Activated naive CD4-positive, alpha-beta T cell treated with anti-CD3 and anti-CD28 coated beads, Interleukin-2, amount 50 U/mL, for 16 hours (primary cell): ENCODE measurements at regions not wholly inside any gene's neighbourhood (a gene's known extent, or its start where the extent isn't known, plus 50 kb on each side); places are given as distances from the start of the nearest gene placed in this dataset.
"Not testable (repeated sequence)": the region's sequence is repeated elsewhere in the genome, so short reads cannot be mapped to it uniquely, and the experiment has no call there.

Source experiments
- DNase-seq: peaks from one replicate; pipeline ENCODE4 v3.0.0-alpha.2; 2020

DNA sequence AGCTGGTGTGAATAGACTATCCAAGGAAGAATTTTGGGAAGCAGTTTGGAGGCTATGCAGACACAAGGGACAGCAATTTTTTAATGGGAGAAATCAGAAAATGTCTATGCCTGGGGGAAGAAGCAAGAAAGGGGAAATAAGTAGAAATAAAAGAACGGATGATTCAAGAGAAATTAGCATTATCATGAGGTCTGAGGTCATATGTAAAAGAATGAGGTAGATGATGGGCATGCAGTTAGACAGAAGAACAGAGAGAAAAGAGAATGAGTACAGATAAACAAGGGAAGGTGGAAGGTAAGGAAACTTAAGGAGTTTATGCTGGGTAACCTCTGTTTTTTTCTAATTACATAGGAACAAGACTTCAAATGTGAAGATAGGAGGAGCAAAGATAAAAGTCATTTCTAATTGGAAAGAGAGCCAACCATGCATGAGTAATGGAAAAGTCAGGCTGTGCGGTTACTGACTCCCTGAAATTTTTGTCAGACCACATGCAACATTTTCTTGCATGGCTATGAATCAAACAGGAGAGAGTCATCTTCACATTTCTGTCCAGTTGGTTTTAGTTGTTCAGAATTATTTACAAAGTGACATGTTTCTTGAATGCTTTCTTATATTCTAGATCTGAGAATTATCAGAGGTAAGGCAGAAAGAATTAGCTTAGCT, 101.0 kb upstream of the PIK3R1 start:
- DNase-seq, result no peak

GRCh38 chr5:68112658-68113057, 102.9 kb upstream of the PIK3R1 start:
- no peak for DNase-seq

- DNase-seq, result no peak
These were observed 104.7 kb upstream of the PIK3R1 start for GRCh38 chr5:68110894-68111293.

- no peak for DNase-seq
These were observed 105.3 kb upstream of the PIK3R1 start for GRCh38 chr5:68110264-68110663.

GRCh38 chr5:68104217-68104616, 111.3 kb upstream of the PIK3R1 start:
- not testable (repeated sequence) for DNase-seq

DNA sequence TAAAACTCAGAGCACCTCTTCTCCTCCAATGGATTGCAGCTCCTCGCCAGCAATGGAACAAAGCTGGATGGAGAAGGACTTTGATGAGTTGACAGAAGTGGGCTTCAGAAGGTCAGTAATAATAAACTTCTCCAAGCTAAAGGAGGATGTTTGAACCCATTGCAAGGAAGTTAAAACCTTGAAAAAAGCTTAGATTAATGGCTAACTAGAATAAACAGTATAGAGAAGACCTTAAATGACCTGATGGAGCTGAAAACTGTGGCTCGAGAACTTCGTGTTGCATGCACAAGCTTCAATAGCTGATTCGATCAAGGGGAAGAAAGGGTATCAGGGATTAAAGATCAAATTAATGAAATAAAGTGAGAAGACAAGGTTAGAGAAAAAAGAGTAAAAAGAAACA, 112.3 kb upstream of the PIK3R1 start:
- not testable (repeated sequence) for DNase-seq

DNA sequence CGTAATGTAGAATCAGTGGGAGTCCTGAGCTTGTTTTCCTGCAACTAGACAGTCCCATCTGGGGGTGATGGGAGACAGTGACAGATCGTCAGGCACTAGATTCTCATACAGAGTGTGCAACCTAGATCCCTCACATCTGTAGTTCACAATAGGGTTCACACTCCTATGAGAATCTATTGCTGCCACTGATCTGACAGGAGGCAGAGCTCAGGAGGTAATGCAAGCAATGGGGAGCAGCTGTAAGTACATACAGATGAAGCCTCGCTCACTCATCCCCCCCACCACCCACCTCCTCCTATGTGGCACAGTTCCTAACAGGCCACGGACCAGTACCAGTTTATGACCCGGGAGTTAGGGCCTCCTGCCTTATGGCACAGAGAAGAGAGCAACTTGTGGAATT, 116.2 kb upstream of the PIK3R1 start:
- no peak for DNase-seq

GRCh38 chr5:68093455-68094159, 121.9 kb upstream of the PIK3R1 start:
- no peak for DNase-seq

DNA sequence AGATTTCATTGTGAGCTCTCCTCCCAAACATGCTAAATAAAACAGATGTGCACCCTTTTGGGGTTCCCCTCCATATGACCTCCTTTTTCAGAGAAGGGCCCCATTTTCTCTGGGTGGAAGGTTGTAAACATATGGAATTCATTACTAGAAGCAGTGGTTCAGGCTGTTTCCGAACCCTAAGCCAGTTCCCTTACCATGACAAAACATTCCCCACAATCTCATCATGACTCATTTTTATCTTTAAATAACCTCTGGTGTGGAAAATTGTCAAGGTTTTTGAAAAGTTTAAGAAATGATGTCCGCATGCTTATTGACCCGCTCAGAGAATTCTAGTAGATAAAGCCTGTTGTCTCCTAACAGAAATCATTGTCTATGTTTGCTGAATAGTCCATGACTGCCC, 127.3 kb upstream of the PIK3R1 start:
- no peak for DNase-seq

DNA sequence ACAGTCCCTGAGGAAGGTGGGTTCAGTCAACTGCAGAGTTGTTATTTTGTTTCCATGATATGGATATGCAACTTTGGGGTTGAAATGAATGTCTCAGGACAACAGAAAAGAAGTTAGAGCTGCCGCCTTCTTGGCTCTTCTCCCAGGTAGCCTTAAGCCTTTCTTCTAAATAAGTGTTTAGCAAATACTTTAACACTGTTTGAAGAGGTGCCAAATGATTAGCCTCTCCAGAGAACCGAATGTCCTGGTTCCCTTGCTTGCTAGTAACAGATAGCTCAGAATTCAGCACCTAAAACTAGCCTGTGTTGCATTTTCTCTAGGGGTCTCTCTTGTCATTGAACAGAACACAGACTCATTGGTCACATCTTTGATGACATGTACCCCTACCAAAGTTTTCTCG, 127.7 kb upstream of the PIK3R1 start:
- no peak for DNase-seq

GRCh38 chr5:68086857-68087256, 128.7 kb upstream of the PIK3R1 start:
- no peak for DNase-seq

GRCh38 chr5:68086439-68086838, 129.1 kb upstream of the PIK3R1 start:
- no peak for DNase-seq

DNA sequence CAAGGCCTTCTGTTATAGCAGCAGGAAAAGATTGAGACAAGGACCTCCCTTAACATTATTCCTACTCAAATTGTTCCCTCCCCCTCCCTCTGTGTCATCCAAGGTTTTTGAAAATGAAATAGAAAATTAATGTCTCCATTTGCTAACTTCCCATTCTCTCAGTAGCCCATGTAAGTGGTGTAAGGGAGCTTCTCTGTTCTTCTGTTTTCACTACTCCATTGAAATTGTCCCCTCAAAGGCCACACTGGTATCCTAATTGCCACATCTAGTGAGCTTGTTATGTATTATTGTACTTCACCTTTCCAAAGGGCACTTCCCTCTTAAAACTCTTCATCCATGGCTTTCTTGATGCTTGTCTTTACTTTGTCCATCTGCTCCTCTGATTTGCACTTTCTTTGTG, 131.2 kb upstream of the PIK3R1 start:
- no peak for DNase-seq

DNA sequence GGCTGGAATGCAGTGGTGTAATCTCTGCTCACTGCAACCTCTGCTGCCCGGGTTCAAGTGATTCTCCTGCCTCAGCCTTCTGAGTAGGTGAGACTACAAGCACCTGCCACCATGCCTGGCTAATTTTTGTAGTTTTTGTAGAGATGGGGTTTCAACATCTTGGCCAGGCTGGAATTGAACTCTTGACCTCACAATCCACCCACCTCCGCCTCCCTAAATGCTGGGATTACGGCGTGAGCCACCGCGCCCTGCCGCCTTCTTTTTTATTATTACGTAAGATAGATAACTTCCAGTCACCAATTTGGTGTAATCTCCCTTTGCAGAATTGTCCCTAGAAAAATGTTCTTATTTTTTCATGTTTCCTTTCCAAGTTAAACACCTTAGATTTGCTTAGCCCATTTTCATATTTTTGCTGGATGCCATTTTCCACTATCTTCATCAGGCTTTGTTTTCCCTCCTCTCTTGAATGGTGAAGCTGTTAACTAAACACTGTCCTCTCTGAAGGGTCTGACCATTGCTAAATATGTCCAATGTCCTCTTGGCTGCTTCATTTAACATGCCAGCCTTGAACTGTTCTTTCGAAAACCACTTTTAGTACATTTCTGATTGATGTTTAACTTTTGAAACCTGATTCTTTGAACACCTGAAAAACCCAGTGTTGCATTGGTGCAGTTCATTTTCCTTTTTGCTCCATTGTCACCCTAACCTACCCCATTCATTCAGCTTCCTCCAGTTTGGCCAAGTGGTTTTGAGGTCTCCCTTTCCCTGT, 135.1 kb upstream of the PIK3R1 start:
- DNase-seq, result no peak

- DNase-seq, result no peak
These were observed 138.1 kb upstream of the PIK3R1 start for GRCh38 chr5:68077349-68077894.

DNA sequence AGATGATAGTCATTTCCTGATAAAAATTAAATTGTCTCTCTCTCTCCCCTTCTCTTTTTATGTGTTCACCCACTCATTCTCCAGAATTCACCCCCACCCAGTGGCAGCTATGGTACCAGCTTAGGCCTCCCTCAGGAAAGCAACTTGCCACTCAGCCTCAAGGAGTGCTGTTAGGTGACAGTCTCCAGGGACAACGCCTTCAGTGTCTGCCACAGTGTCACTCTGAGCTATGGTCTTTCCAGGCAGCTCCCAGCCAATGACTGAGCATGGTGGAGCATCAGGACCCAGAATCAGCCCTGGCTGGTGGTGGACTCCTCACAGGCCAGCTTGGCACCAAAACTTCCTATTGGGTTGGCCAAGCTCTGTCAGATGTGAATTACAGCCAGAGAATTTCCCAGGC, 140.9 kb upstream of the PIK3R1 start:
- no peak for DNase-seq

GRCh38 chr5:68074048-68074632, 141.4 kb upstream of the PIK3R1 start:
- no peak for DNase-seq

DNA sequence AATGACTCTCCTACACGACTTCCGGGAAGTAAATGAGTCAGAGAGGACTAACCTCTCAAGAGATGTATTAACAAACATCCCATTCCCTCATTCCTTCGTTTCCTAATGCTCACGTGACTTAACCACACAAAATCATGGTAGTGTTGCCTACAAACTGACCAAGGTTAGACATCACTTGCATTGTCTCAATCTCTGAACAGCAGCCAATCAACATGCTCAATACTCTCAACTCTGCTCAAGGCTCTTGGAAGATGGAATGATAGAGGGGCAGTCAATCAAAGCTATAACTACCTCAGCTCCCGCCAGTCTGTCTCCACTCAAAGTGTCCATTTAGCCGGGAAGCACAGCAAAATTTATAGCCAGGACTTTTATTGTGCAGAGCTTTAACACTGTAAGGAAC, 143.8 kb upstream of the PIK3R1 start:
- DNase-seq, result no peak

- no peak for DNase-seq
These were observed 144.3 kb upstream of the PIK3R1 start for GRCh38 chr5:68071282-68071632.

- no peak for DNase-seq
These were observed 144.8 kb upstream of the PIK3R1 start for GRCh38 chr5:68070591-68071281.

- DNase-seq, result no peak
These were observed 147.5 kb upstream of the PIK3R1 start for GRCh38 chr5:68067976-68068603.

- DNase-seq, result no peak
These were observed 148.3 kb upstream of the PIK3R1 start for GRCh38 chr5:68067291-68067690.
